H9 (cell line): ENCODE measurements at regions not wholly inside any gene's neighbourhood (a gene's known extent, or its start where the extent isn't known, plus 50 kb on each side); places are given as distances from the start of the nearest gene placed in this dataset.
"Not testable (repeated sequence)": the region's sequence is repeated elsewhere in the genome, so short reads cannot be mapped to it uniquely, and the experiment has no call there.

ENCODE experiments used
- DNase-seq: peaks from one replicate; pipeline ENCODE4 v3.0.0-alpha.2; 2017
- H2AFZ ChIP-seq: one replicate; pipeline ENCODE4 v1.6.1; 2013; ENCODE audit warnings: mild to moderate bottlenecking, low read length, control low read depth, moderate library complexity
- H2AK5ac ChIP-seq: 2 replicates; pipeline ENCODE4 v1.6.1; 2013; ENCODE audit warnings: low read length, control low read depth, mixed read lengths; ENCODE audit not compliant: insufficient read length
- H2BK120ac ChIP-seq: one replicate; pipeline ENCODE4 v1.6.1; 2013; ENCODE audit warnings: low read depth, mild to moderate bottlenecking, low read length, control low read depth, inconsistent platforms; ENCODE audit not compliant: poor library complexity, severe bottlenecking
- H2BK12ac ChIP-seq: 2 replicates; pipeline ENCODE4 v1.6.1; 2013; ENCODE audit warnings: low read length, control low read depth, mixed read lengths, low read depth; ENCODE audit not compliant: insufficient read length
- H2BK15ac ChIP-seq: 2 replicates; pipeline ENCODE4 v1.6.1; 2013; ENCODE audit warnings: low read depth, low read length, control low read depth
- H2BK20ac ChIP-seq: one replicate; pipeline ENCODE4 v1.6.1; 2013; ENCODE audit warnings: low read depth, mild to moderate bottlenecking, low read length, control low read depth, inconsistent platforms; ENCODE audit not compliant: poor library complexity, severe bottlenecking
- H2BK5ac ChIP-seq: 2 replicates; pipeline ENCODE4 v1.6.1; 2013; ENCODE audit warnings: low read length, control low read depth, mixed read lengths; ENCODE audit not compliant: insufficient read length
- H3K14ac ChIP-seq: 2 replicates; pipeline ENCODE4 v1.6.1; 2013; ENCODE audit warnings: low read length, control low read depth; ENCODE audit not compliant: insufficient read depth
- H3K18ac ChIP-seq: 2 replicates; pipeline ENCODE4 v1.6.1; 2013; ENCODE audit warnings: low read depth, mild to moderate bottlenecking, mixed read lengths, low read length, control low read depth; ENCODE audit not compliant: insufficient read length
- H3K23ac ChIP-seq: 2 replicates; pipeline ENCODE4 v1.6.1; 2013; ENCODE audit warnings: low read length, control low read depth, mixed read lengths, low read depth; ENCODE audit not compliant: insufficient read length
- H3K23me2 ChIP-seq: 2 replicates; pipeline ENCODE4 v1.6.1; 2013; ENCODE audit warnings: low read depth, mild to moderate bottlenecking, mixed read lengths, low read length, control low read depth; ENCODE audit not compliant: insufficient read length, poor library complexity, severe bottlenecking
- H3K27ac ChIP-seq: 2 replicates; pipeline ENCODE4 v1.5.1; 2013; ENCODE audit warnings: low read length, control low read depth, mixed read lengths, low read depth; ENCODE audit not compliant: insufficient read length
- H3K27me3 ChIP-seq: 2 replicates; pipeline ENCODE4 v1.6.1; 2013; ENCODE audit warnings: low read length, control low read depth, inconsistent platforms; ENCODE audit not compliant: insufficient read depth
- H3K4ac ChIP-seq: 2 replicates; pipeline ENCODE4 v1.6.1; 2013; ENCODE audit warnings: low read depth, mild to moderate bottlenecking, control low read depth, inconsistent platforms, low read length, moderate library complexity
- H3K4me1 ChIP-seq: 2 replicates; pipeline ENCODE4 v1.6.1; 2013; ENCODE audit warnings: low read length, control low read depth, inconsistent platforms; ENCODE audit not compliant: insufficient read depth
- H3K4me2 ChIP-seq: 2 replicates; pipeline ENCODE4 v1.6.1; 2013; ENCODE audit warnings: low read length, control low read depth, mixed read lengths; ENCODE audit not compliant: insufficient read length, insufficient read depth
- H3K56ac ChIP-seq: 2 replicates; pipeline ENCODE4 v1.6.1; 2013; ENCODE audit warnings: low read depth, mild to moderate bottlenecking, mixed read lengths, low read length, control low read depth; ENCODE audit not compliant: insufficient read length
- H3K79me1 ChIP-seq: 2 replicates; pipeline ENCODE4 v1.6.1; 2013; ENCODE audit warnings: low read depth, mild to moderate bottlenecking, moderate library complexity, low read length, control low read depth, inconsistent platforms; ENCODE audit not compliant: insufficient read depth, poor library complexity, severe bottlenecking
- H3K79me2 ChIP-seq: 2 replicates; pipeline ENCODE4 v1.6.1; 2013; ENCODE audit warnings: low read length, control low read depth, inconsistent platforms; ENCODE audit not compliant: insufficient read depth
- H3K9ac ChIP-seq: 2 replicates; pipeline ENCODE4 v1.6.1; 2013; ENCODE audit warnings: low read length, control low read depth, mixed read lengths; ENCODE audit not compliant: insufficient read length; ENCODE audit errors: extremely low read depth
- H3K9me3 ChIP-seq: one replicate; pipeline ENCODE4 v1.6.1; 2013; ENCODE audit warnings: low read depth, low read length, inconsistent platforms; ENCODE audit not compliant: control insufficient read depth
- H3T11ph ChIP-seq: one replicate; pipeline ENCODE4 v1.6.1; 2013; ENCODE audit warnings: mild to moderate bottlenecking, low read length, control low read depth, inconsistent platforms
- H4K20me1 ChIP-seq: one replicate; pipeline ENCODE4 v1.6.1; 2013; ENCODE audit not compliant: control insufficient read depth, insufficient read length, insufficient read depth
- H4K5ac ChIP-seq: 2 replicates; pipeline ENCODE4 v1.6.1; 2013; ENCODE audit warnings: low read depth, mild to moderate bottlenecking, mixed read lengths, low read length, control low read depth; ENCODE audit not compliant: insufficient read length
- H4K8ac ChIP-seq: replicated peaks from 2 replicates; pipeline ENCODE4 v1.6.1; 2013; ENCODE audit warnings: low read length, control low read depth, mixed read lengths, low read depth; ENCODE audit not compliant: insufficient read length
- H4K91ac ChIP-seq: 2 replicates; pipeline ENCODE4 v1.6.1; 2013; ENCODE audit warnings: low read depth, mild to moderate bottlenecking, moderate library complexity, mixed read lengths, low read length, control low read depth; ENCODE audit not compliant: insufficient read length
- H3K27ac Mint-ChIP-seq, 3 experiments: 2 replicates in 2 of 3; 3 replicates in 1 of 3; pipeline ENCODE4 v1.8.0; 2020 to 2021; ENCODE audit warnings: mixed read lengths in 3 of 3, mild to moderate bottlenecking in 1 of 3, moderate library complexity in 1 of 3
- H3K27me3 Mint-ChIP-seq: 2 replicates; pipeline ENCODE4 v1.8.0; 2021; ENCODE audit warnings: low read depth, mild to moderate bottlenecking, moderate library complexity, mixed read lengths
- H3K36me3 Mint-ChIP-seq, 3 experiments: 2 replicates in 2 of 3; 3 replicates in 1 of 3; pipeline ENCODE4 v1.8.0; 2020 to 2021; ENCODE audit warnings: low read depth in 3 of 3, mixed read lengths in 3 of 3; ENCODE audit not compliant: insufficient read depth in 1 of 3
- H3K4me1 Mint-ChIP-seq, 2 experiments: 2 replicates each; pipeline ENCODE4 v1.8.0; 2020; ENCODE audit warnings: mixed read lengths in 2 of 2
- H3K4me3 Mint-ChIP-seq, 2 experiments: 2 replicates in 1 of 2; 3 replicates in 1 of 2; pipeline ENCODE4 v1.8.0; 2020 to 2021; ENCODE audit warnings: mild to moderate bottlenecking in 2 of 2, mixed read lengths in 2 of 2, moderate library complexity in 1 of 2
- H3K9me3 Mint-ChIP-seq, 2 experiments: 2 replicates in 1 of 2; 3 replicates in 1 of 2; pipeline ENCODE4 v1.8.0; 2020; ENCODE audit warnings: mild to moderate bottlenecking in 2 of 2, mixed read lengths in 2 of 2, moderate library complexity in 1 of 2
- CTCF ChIP-seq: fragments of 200-600 bp; sonication (generic); conservative IDR thresholded peaks from 3 replicates; pipeline ENCODE4 v1.8.0; 2021; ENCODE audit warnings: antibody characterized with exemption, mild to moderate bottlenecking
- WGBS: extraction: QIAGEN DNeasy Blood & Tissue Kit; methylation state at CpG from one replicate; pipeline ENCODE4 v1.1.7; 2013; ENCODE audit warnings: missing lambda C conversion rate, low lambda C conversion rate, mixed read lengths; ENCODE audit not compliant: insufficient read length; ENCODE audit errors: extremely low coverage; 5-methylcytosine and 5-hydroxymethylcytosine counted together

DNA sequence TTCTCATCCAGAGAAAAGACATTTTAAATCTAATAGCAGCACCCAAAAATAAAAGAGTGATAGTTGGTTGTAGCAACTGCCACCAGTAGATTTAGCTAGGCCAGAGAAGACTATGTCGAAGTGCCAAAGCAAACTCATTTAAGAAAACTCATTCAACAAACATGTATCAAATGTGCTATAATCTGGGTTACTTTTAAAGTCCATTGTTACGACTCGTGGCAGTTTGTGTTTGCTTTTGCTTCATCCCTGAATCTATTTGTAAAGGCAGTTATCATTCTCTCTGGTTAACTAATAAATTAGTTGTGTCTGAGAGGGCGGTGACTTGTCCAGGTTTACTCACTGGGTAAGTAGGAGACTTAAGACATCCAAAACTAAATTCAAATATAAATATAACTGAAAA is 159.4 kb downstream of the ZIC4 start:
- Histone ChIP-seq H3K27me3 (no peaks in the 10 kb centered on the region), H3K14ac (no peak overlapping the region), H2AFZ (no peak overlapping the region), H3K4ac (no peak overlapping the region; the same call in 1 of the 2 replicates), H3K79me1 (no peaks in the 10 kb centered on the region), H4K8ac (no peak overlapping the region), H4K20me1 (no peaks in the 10 kb centered on the region), H4K91ac (no peak overlapping the region), H2AK5ac (no peak overlapping the region), H3K9me3 (no peaks in the 10 kb centered on the region), H2BK15ac (no peak overlapping the region), H3K4me2 (no peak overlapping the region), H3K79me2 (no peaks in the 10 kb centered on the region), H4K5ac (no peak overlapping the region), H2BK5ac (no peak overlapping the region), H3K23me2 (no peaks in the 10 kb centered on the region), H3K56ac (no peak overlapping the region), H3K4me1 (no peaks in the 10 kb centered on the region), H2BK20ac (no peak overlapping the region), H3K27ac (no peak overlapping the region), H2BK12ac (peak overlapping the region; percentile 71), H3K18ac (no peak overlapping the region), H3T11ph (peak overlapping the region; percentile 2), H3K23ac (no peak overlapping the region), H2BK120ac (peak overlapping the region; percentile 14), H3K9ac (no peak overlapping the region)
- Mint-ChIP-seq H3K27me3 (no peaks in the 10 kb centered on the region), H3K4me1 (peaks cover 8 to 9% of the 10 kb centered on the region in 2 experiments), H3K36me3 (no peaks in the 10 kb centered on the region), H3K27ac (peak overlapping the region in 2 of 3 experiments; percentile 57 to 97; a peak in 4 of 7 replicates), H3K4me3 (no peak overlapping the region; a peak in 1 of 5 replicates), H3K9me3 (no peaks in the 10 kb centered on the region)
- TF ChIP-seq CTCF, result no peak
- DNase-seq, result no peak
- no CpG with 5 or more reads among the region's 4 CpGs for WGBS

GRCh38 chr3:147245638-147246037 is 160.7 kb downstream of the ZIC4 start:
- H3K79me2 ChIP-seq, H3K23ac ChIP-seq, DNase-seq, H3K27ac Mint-ChIP-seq, H3K23me2 ChIP-seq, H4K91ac ChIP-seq, H3K27ac ChIP-seq, H3K18ac ChIP-seq, H3K14ac ChIP-seq, H3K4me3 Mint-ChIP-seq, H3K4ac ChIP-seq, H2BK15ac ChIP-seq, H3K56ac ChIP-seq, H3K4me1 Mint-ChIP-seq, H4K5ac ChIP-seq, H3K9ac ChIP-seq, H3T11ph ChIP-seq, H3K36me3 Mint-ChIP-seq, H4K20me1 ChIP-seq, H2BK20ac ChIP-seq, H3K79me1 ChIP-seq, H3K4me2 ChIP-seq, H2AK5ac ChIP-seq, H2BK120ac ChIP-seq, H2BK12ac ChIP-seq, H3K4me1 ChIP-seq, H2BK5ac ChIP-seq, H3K9me3 ChIP-seq, H3K9me3 Mint-ChIP-seq, H3K27me3 Mint-ChIP-seq, H2AFZ ChIP-seq, H4K8ac ChIP-seq, H3K27me3 ChIP-seq: not testable (repeated sequence)
- no CpG with 5 or more reads among the region's 34 CpGs for WGBS
